HepG2 (cell line): ENCODE measurements at regions not wholly inside any gene's neighbourhood (a gene's known extent, or its start where the extent isn't known, plus 50 kb on each side); places are given as distances from the start of the nearest gene placed in this dataset.

Experiments used
- ATAC-seq: fragments of 200-7000 bp; cut with Tn5 transposase; 3 replicates; pipeline ENCODE4 v1.9.1; 2020; ENCODE audit warnings: mild to moderate bottlenecking, moderate library complexity
- BruUV-seq: library from RNA; stranded (reverse); fragments of 400-500 nt; replicated peaks from 2 replicates; lab custom pipeline; 2021; lab: Mats Ljungman, UMichigan
- CTCF ChIA-PET: fragments of 300-600 bp; formaldehyde crosslinking; extraction: SDS; loops from one replicate; lab custom pipeline; 2021; ENCODE audit warnings: low total read pairs, inconsistent platforms, low intra/inter-chr PET ratio; lab: Yijun Ruan, JAX
- POLR2A ChIA-PET: fragments of 350-600 bp; sonication (Branson Sonifier 250); formaldehyde crosslinking; loops from one replicate; lab custom pipeline; 2020; ENCODE audit warnings: antibody characterized with exemption, inconsistent platforms; lab: Yijun Ruan, JAX
- DNase-seq: peaks from one replicate; pipeline ENCODE4 v3.0.0-alpha.2; 2015; ENCODE audit warnings: low spot score
- FAIRE-seq: peaks from 3 replicates; lab custom pipeline; 2011; peaks lifted over from hg19 to GRCh38; lab: Jason Lieb, UNC
- H2AFZ ChIP-seq: one replicate; pipeline ENCODE4 v1.6.1; 2011; ENCODE audit warnings: low read length, inconsistent platforms
- H3K27ac ChIP-seq: fragments of 300-600 bp; 3 replicates; pipeline ENCODE4 v1.8.0; 2011; ENCODE audit warnings: mixed run types, mild to moderate bottlenecking, mixed read lengths, low read length, inconsistent platforms; ENCODE audit not compliant: insufficient read depth; ENCODE audit errors: extremely low read length
- H3K27me3 ChIP-seq, 2 experiments: fragments of 200-600 bp in 1 of 2; 2 replicates in 1 of 2; 3 replicates in 1 of 2; pipeline versions ENCODE4 v1.6.0 to v1.8.0; 2011; ENCODE audit warnings: low read length in 2 of 2, mild to moderate bottlenecking in 2 of 2, moderate library complexity in 2 of 2, inconsistent platforms in 1 of 2; ENCODE audit not compliant: insufficient read depth in 2 of 2, control insufficient read depth in 1 of 2
- H3K36me3 ChIP-seq, 2 experiments: fragments of 200-600 bp in 1 of 2; replicated peaks in 1 of 2; 2 replicates in 1 of 2; 3 replicates in 1 of 2; pipeline versions ENCODE4 v1.5.1 to v1.8.0; 2011; ENCODE audit warnings: low read length in 2 of 2, inconsistent platforms in 1 of 2; ENCODE audit not compliant: insufficient read depth in 2 of 2, control insufficient read depth in 1 of 2
- H3K4me1 ChIP-seq: 2 replicates; pipeline ENCODE4 v1.5.1; 2012; ENCODE audit warnings: low read length, inconsistent platforms; ENCODE audit not compliant: insufficient read depth
- H3K4me2 ChIP-seq: 2 replicates; pipeline ENCODE4 v1.6.0; 2011; ENCODE audit warnings: low read depth, low read length, inconsistent platforms
- H3K4me3 ChIP-seq, 3 experiments: fragments of 200-600 bp in 1 of 3; sonication (generic), shearing (Covaris generic) in 1 of 3; replicated peaks in 1 of 3; 2 replicates each; pipeline ENCODE4 v1.5.1; 2011 to 2016; ENCODE audit warnings: low read length in 3 of 3, inconsistent platforms in 2 of 3, low read depth in 2 of 3, mild to moderate bottlenecking in 2 of 3, control low read depth in 1 of 3, mixed read lengths in 1 of 3; ENCODE audit not compliant: insufficient read depth in 1 of 3
- H3K79me2 ChIP-seq: one replicate; pipeline ENCODE4 v1.6.1; 2011; ENCODE audit warnings: low read length, inconsistent platforms; ENCODE audit not compliant: insufficient read depth
- H3K9ac ChIP-seq: 2 replicates; pipeline ENCODE4 v1.6.0; 2011; ENCODE audit warnings: mild to moderate bottlenecking, low read depth, low read length, inconsistent platforms; ENCODE audit not compliant: insufficient read depth
- H3K9me3 ChIP-seq: 2 replicates; pipeline ENCODE4 v1.5.1; 2012; ENCODE audit warnings: mild to moderate bottlenecking, low read length
- H4K20me1 ChIP-seq: 2 replicates; pipeline ENCODE4 v1.6.0; 2011; ENCODE audit warnings: inconsistent platforms, mild to moderate bottlenecking, low read length, moderate library complexity; ENCODE audit not compliant: insufficient read depth
- ATF4 ChIP-seq, 2 experiments: fragments of 450-650 bp in 1 of 2; sonication (generic) in 1 of 2; formaldehyde crosslinking; IDR thresholded peaks; 2 replicates each; pipeline versions ENCODE4 v1.5.0 to v1.8.0; 2020 to 2022; ENCODE audit warnings: mild to moderate bottlenecking in 1 of 2, missing genetic modification reagents in 1 of 2
- KAT8 ChIP-seq: IDR thresholded peaks from 2 replicates; pipeline ENCODE4 v1.6.1; 2016; ENCODE audit warnings: missing genetic modification reagents, missing compliant biosample characterization
- SMC3 ChIP-seq: IDR thresholded peaks from 2 replicates; pipeline ENCODE4 v1.6.1; 2011; ENCODE audit warnings: low read length, improper control_type of control experiment
- SNAI1 ChIP-seq: sonication (generic); formaldehyde crosslinking; IDR thresholded peaks from 2 replicates; pipeline ENCODE4 v1.5.0; 2020; ENCODE audit warnings: mild to moderate bottlenecking, missing genetic modification reagents, borderline replicate concordance
- ZNF44 ChIP-seq: sonication (generic); formaldehyde crosslinking; IDR thresholded peaks from 2 replicates; pipeline ENCODE4 v1.5.1; 2020; ENCODE audit warnings: mild to moderate bottlenecking, missing genetic modification reagents
- ZNF672 ChIP-seq: sonication (generic); formaldehyde crosslinking; IDR thresholded peaks from 2 replicates; pipeline ENCODE4 v1.8.1; 2022; ENCODE audit warnings: missing genetic modification reagents
- ZNF749 ChIP-seq: sonication (generic); formaldehyde crosslinking; IDR thresholded peaks from 2 replicates; pipeline ENCODE4 v1.8.0; 2022; ENCODE audit warnings: mild to moderate bottlenecking, missing genetic modification reagents, moderate library complexity, borderline replicate concordance
- ZNF772 ChIP-seq: sonication (generic); formaldehyde crosslinking; IDR thresholded peaks from 2 replicates; pipeline ENCODE4 v1.5.0; 2020; ENCODE audit warnings: mild to moderate bottlenecking, missing genetic modification reagents
- ZNF784 ChIP-seq: sonication (generic); formaldehyde crosslinking; IDR thresholded peaks from 2 replicates; pipeline ENCODE4 v1.5.1; 2020; ENCODE audit warnings: missing genetic modification reagents, mild to moderate bottlenecking, borderline replicate concordance
- WGBS: methylation state at CpG from one replicate; pipeline ENCODE4 v1.1.6; 2017; ENCODE audit warnings: low lambda C conversion rate; 5-methylcytosine and 5-hydroxymethylcytosine counted together
- in situ Hi-C: cut with HindIII; loops from 2 replicates; pipeline ENCODE4 v1.10.0; 2017; ENCODE audit warnings: low pct_unique_long_range_greater_than_20kb; ENCODE audit not compliant: extremely low pct_ligation_motif_present
- intact Hi-C: fragments of 100-400 bp; cut with micrococcal nuclease; formaldehyde crosslinking; loops from one replicate; pipeline ENCODE4 v1.10.0; 2022; ENCODE audit not compliant: unreplicated experiment
- TF ChIP-seq, protein P1 (sequence below): sonication (generic); formaldehyde crosslinking; IDR thresholded peaks from 2 replicates; pipeline ENCODE4 v1.5.0; 2020; ENCODE audit warnings: mild to moderate bottlenecking, missing genetic modification reagents

DNA sequence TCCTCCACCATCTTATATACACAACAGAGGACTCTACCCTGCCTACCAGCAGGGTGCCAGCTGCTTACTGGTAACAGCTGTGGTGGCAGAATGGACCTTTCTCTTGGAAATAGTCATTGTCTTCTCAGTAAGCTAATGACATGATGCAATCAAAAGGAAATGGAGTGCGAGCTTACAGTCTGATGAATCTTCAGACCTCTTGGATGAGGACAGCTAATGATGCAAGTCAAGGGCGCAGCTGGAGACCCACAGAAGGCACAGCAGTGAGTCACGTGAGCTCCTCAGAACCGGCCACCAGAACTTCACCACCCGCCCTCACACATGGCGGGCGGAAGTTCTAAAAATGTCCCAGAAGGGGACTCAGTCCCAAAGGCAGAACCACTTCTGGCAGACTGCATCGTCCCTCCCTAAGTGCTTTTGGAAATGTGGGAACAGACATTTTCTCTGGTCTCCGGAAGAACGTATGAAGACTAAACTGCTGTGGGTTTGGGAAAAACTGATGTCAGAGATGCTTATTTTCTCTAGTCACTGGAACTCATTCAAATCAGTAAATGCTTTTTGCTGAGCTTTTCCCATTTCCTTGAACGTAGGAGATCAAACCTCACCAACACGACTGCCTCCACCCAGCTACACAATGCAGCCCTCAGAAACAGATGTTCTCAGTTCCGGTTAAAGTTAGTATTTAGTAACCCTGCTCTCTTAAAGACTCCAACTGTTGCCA lies 96.4 kb downstream of the FAS start:
- Histone ChIP-seq H3K4me3 (no peak overlapping the region), H3K27ac (no peak overlapping the region), H3K36me3 (no peaks in the 10 kb centered on the region), H2AFZ (no peak overlapping the region), H3K4me2 (no peak overlapping the region), H3K4me1 (no peaks in the 10 kb centered on the region), H3K9me3 (no peaks in the 10 kb centered on the region), H4K20me1 (no peaks in the 10 kb centered on the region), H3K79me2 (no peaks in the 10 kb centered on the region), H3K27me3 (no peaks in the 10 kb centered on the region), H3K9ac (no peak overlapping the region)
- ChIA-PET POLR2A (no interaction called here), CTCF (no interaction called here)
- ATAC-seq (no peak), DNase-seq (no peak), FAIRE-seq (no peak)
- TF ChIP-seq ATF4 (CRISPR knock-in tag; IDR thresholded peaks at IDR 0.05) = 0 out of 4 replicates have a peak, but pooled peaks of 1 of the 2 experiments have one; percentile 21
- TF ChIP-seq, protein P1, sequence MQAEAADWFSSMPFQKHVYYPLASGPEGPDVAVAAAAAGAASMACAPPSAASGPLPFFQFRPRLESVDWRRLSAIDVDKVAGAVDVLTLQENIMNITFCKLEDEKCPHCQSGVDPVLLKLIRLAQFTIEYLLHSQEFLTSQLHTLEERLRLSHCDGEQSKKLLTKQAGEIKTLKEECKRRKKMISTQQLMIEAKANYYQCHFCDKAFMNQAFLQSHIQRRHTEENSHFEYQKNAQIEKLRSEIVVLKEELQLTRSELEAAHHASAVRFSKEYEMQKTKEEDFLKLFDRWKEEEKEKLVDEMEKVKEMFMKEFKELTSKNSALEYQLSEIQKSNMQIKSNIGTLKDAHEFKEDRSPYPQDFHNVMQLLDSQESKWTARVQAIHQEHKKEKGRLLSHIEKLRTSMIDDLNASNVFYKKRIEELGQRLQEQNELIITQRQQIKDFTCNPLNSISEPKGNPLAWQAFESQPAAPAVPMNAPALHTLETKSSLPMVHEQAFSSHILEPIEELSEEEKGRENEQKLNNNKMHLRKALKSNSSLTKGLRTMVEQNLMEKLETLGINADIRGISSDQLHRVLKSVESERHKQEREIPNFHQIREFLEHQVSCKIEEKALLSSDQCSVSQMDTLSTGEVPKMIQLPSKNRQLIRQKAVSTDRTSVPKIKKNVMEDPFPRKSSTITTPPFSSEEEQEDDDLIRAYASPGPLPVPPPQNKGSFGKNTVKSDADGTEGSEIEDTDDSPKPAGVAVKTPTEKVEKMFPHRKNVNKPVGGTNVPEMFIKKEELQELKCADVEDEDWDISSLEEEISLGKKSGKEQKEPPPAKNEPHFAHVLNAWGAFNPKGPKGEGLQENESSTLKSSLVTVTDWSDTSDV (CRISPR knock-in tag) = no peak
- intact Hi-C loops = no loop called here
- in situ Hi-C loops = no loop called here
- no TSS peak for BruUV-seq
- 24% methylated on average over 9 of the region's 13 CpGs for WGBS

DNA sequence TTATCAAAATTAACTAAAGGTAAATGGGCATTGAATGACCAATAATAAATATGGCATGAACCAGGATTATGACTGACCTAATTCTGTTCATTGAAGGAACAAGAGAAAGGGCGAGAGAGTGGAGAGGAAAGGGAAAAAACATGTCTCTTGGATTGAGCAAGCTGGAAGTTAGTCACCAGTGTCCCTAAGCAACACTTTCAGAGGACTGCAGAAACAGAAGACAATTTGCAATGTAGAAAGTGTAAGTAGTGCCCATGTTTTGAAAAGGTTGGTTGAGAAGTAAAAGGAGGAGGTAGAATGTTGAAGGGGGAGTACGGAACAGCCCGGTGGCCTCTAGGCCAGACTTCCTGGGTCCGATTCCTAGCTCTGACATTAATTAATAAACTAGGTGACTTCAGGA lies 94.6 kb downstream of the FAS start:
- Histone ChIP-seq H3K9me3 (no peaks in the 10 kb centered on the region), H3K4me1 (no peaks in the 10 kb centered on the region), H3K27me3 (no peaks in the 10 kb centered on the region), H3K79me2 (no peaks in the 10 kb centered on the region), H4K20me1 (no peaks in the 10 kb centered on the region), H3K4me3 (no peak overlapping the region), H2AFZ (no peak overlapping the region), H3K9ac (no peak overlapping the region), H3K27ac (no peak overlapping the region), H3K4me2 (no peak overlapping the region), H3K36me3 (no peaks in the 10 kb centered on the region)
- intact Hi-C loops = no loop called here
- WGBS = under 1% methylated on average over 4 of the region's 4 CpGs
- TF ChIP-seq SMC3 (no peak), ZNF672 (no peak), ZNF772 (no peak), KAT8 (CRISPR knock-in tag) (no peak), ZNF749 (no peak), ZNF784 (CRISPR knock-in tag) (no peak), SNAI1 (no peak), ZNF44 (CRISPR knock-in tag) (no peak)
- POLR2A ChIA-PET = no interaction called here
- CTCF ChIA-PET = no interaction called here
- in situ Hi-C loops = no loop called here
- DNase-seq (no peak), ATAC-seq (no peak), FAIRE-seq (no peak)
- BruUV-seq = no TSS peak
